HG02798 (cell line): ENCODE measurements at regions not wholly inside any gene's neighbourhood (a gene's known extent, or its start where the extent isn't known, plus 50 kb on each side); places are given as distances from the start of the nearest gene placed in this dataset.
"Not testable (repeated sequence)": the region's sequence is repeated elsewhere in the genome, so short reads cannot be mapped to it uniquely, and the experiment has no call there.

Source experiments
- ATAC-seq: cut with Tn5 transposase; IDR thresholded peaks from one replicate; pipeline ENCODE4 v1.9.1; 2021; ENCODE audit warnings: mild to moderate bottlenecking; ENCODE audit not compliant: unreplicated experiment, poor library complexity

GRCh38 chr6:12537389-12537788 is 179.2 kb upstream of the PHACTR1 start:
- ATAC-seq: no peak

GRCh38 chr6:12538881-12539357 is 177.6 kb upstream of the PHACTR1 start:
- no peak for ATAC-seq

GRCh38 chr6:12542319-12543115 is 174.1 kb upstream of the PHACTR1 start:
- ATAC-seq: not testable (repeated sequence)

- no peak for ATAC-seq
Measured at GRCh38 chr6:12543953-12544352, 172.6 kb upstream of the PHACTR1 start.

GRCh38 chr6:12544821-12545565 is 171.6 kb upstream of the PHACTR1 start:
- ATAC-seq: no peak

GRCh38 chr6:12545619-12546409 is 170.8 kb upstream of the PHACTR1 start:
- no peak for ATAC-seq

- ATAC-seq: no peak
Measured at GRCh38 chr6:12546410-12547002, 170.1 kb upstream of the PHACTR1 start.

- ATAC-seq: no peak
Measured at GRCh38 chr6:12548526-12548925, 168.0 kb upstream of the PHACTR1 start.

- not testable (repeated sequence) for ATAC-seq
Measured at GRCh38 chr6:12549445-12549844, 167.1 kb upstream of the PHACTR1 start.

GRCh38 chr6:12554820-12555219 is 161.7 kb upstream of the PHACTR1 start:
- ATAC-seq: not testable (repeated sequence)

- no peak for ATAC-seq
Measured at GRCh38 chr6:12555267-12555666, 161.3 kb upstream of the PHACTR1 start.

GRCh38 chr6:12555781-12556180 is 160.8 kb upstream of the PHACTR1 start:
- ATAC-seq: no peak

- ATAC-seq: no peak
Measured at GRCh38 chr6:12557765-12558164, 158.8 kb upstream of the PHACTR1 start.

- no peak for ATAC-seq
Measured at GRCh38 chr6:12560315-12560714, 156.3 kb upstream of the PHACTR1 start.

GRCh38 chr6:12566618-12567123 is 149.9 kb upstream of the PHACTR1 start:
- no peak for ATAC-seq

- no peak for ATAC-seq
Measured at GRCh38 chr6:12567682-12568081, 148.9 kb upstream of the PHACTR1 start.

GRCh38 chr6:12569646-12570045 is 146.9 kb upstream of the PHACTR1 start:
- no peak for ATAC-seq

- ATAC-seq: no peak
Measured at GRCh38 chr6:12570461-12571030, 146.0 kb upstream of the PHACTR1 start.

- ATAC-seq: no peak
Measured at GRCh38 chr6:12572896-12573827, 143.4 kb upstream of the PHACTR1 start.
